NCI-H2171 (cell line): ENCODE measurements at regions not wholly inside any gene's neighbourhood (a gene's known extent, or its start where the extent isn't known, plus 50 kb on each side); places are given as distances from the start of the nearest gene placed in this dataset.
"Not testable (repeated sequence)": the region's sequence is repeated elsewhere in the genome, so short reads cannot be mapped to it uniquely, and the experiment has no call there.

Experiments used
- DNase-seq: peaks from one replicate; lab custom pipeline; 2025; lab: John Stamatoyannopoulos, UW

GRCh38 chrX:40853004-40853815, 117.9 kb upstream of the MED14 start:
- DNase-seq, result no peak

GRCh38 chrX:40853816-40854123, 118.4 kb upstream of the MED14 start:
- no peak for DNase-seq

GRCh38 chrX:40854242-40854641, 118.9 kb upstream of the MED14 start:
- no peak for DNase-seq

- DNase-seq, result no peak
These were observed 120.1 kb upstream of the MED14 start for GRCh38 chrX:40855411-40855810.

- DNase-seq, result no peak
These were observed 120.7 kb upstream of the MED14 start for GRCh38 chrX:40855932-40856515.

- not testable (repeated sequence) for DNase-seq
These were observed 126.7 kb upstream of the MED14 start for GRCh38 chrX:40861952-40862554.

- DNase-seq, result not testable (repeated sequence)
These were observed 127.9 kb upstream of the MED14 start for GRCh38 chrX:40863260-40863659.

- DNase-seq, result no peak
These were observed 128.3 kb upstream of the MED14 start for GRCh38 chrX:40863671-40864070.

GRCh38 chrX:40864972-40865371, 129.6 kb upstream of the MED14 start:
- DNase-seq, result no peak

- no peak for DNase-seq
These were observed 131.6 kb upstream of the MED14 start for GRCh38 chrX:40866893-40867292.

GRCh38 chrX:40867352-40867751, 132.0 kb upstream of the MED14 start:
- no peak for DNase-seq

GRCh38 chrX:40868868-40869267, 133.5 kb upstream of the MED14 start:
- no peak for DNase-seq

- not testable (repeated sequence) for DNase-seq
These were observed 135.6 kb upstream of the MED14 start for GRCh38 chrX:40870982-40871381.

GRCh38 chrX:40871385-40872082, 136.2 kb upstream of the MED14 start:
- no peak for DNase-seq

GRCh38 chrX:40872351-40872750, 137.0 kb upstream of the MED14 start:
- DNase-seq, result no peak

- DNase-seq, result no peak
These were observed 140.1 kb upstream of the MED14 start for GRCh38 chrX:40875476-40875875.

GRCh38 chrX:40877887-40878286, 142.5 kb upstream of the MED14 start:
- DNase-seq, result no peak

GRCh38 chrX:40878766-40879165, 143.4 kb upstream of the MED14 start:
- no peak for DNase-seq

- DNase-seq, result not testable (repeated sequence)
These were observed 143.8 kb upstream of the MED14 start for GRCh38 chrX:40879172-40879571.

- no peak for DNase-seq
These were observed 145.4 kb upstream of the MED14 start for GRCh38 chrX:40880712-40881111.

GRCh38 chrX:40883021-40883619, 147.8 kb upstream of the MED14 start:
- no peak for DNase-seq

- no peak for DNase-seq
These were observed 150.6 kb upstream of the MED14 start for GRCh38 chrX:40885989-40886388.
